B cell (primary cell): ENCODE measurements at regions not wholly inside any gene's neighbourhood (a gene's known extent, or its start where the extent isn't known, plus 50 kb on each side); places are given as distances from the start of the nearest gene placed in this dataset.

Experiments used
- ATAC-seq: fragments of 200-7000 bp; cut with Tn5 transposase; one replicate; pipeline ENCODE4 v1.10.0; 2021; ENCODE audit warnings: low read depth, mild to moderate bottlenecking, moderate number of reproducible peaks, moderate library complexity
- CTCF ChIA-PET: fragments of 350-600 bp; sonication (Branson Sonifier 250); formaldehyde crosslinking; loops from one replicate; lab custom pipeline; 2021; ENCODE audit warnings: antibody characterized with exemption, inconsistent platforms; lab: Charles Lee
- POLR2A ChIA-PET: fragments of 350-600 bp; sonication (Branson Sonifier 250); formaldehyde crosslinking; loops from one replicate; lab custom pipeline; 2021; ENCODE audit warnings: antibody characterized with exemption; lab: Charles Lee
- DNase-seq: peaks from one replicate; pipeline ENCODE4 v3.0.0; 2013
- H2AFZ ChIP-seq: 2 replicates; pipeline ENCODE4 v1.6.1; 2012; ENCODE audit warnings: mild to moderate bottlenecking, low read depth, low read length; ENCODE audit not compliant: insufficient read depth, poor library complexity, severe bottlenecking
- H3K27ac ChIP-seq, 2 donors: 1 replicate in 1 of 2; 2 replicates in 1 of 2; pipeline ENCODE4 v1.5.1; 2012 to 2013; ENCODE audit warnings: low read length in 2 of 2, mild to moderate bottlenecking in 2 of 2, moderate library complexity in 1 of 2
- H3K27me3 ChIP-seq, 4 experiments: fragments of 200-600 bp in 1 of 4; sonication (generic) in 1 of 4; replicated peaks in 1 of 4; 1 replicate in 2 of 4; 2 replicates in 2 of 4; pipeline versions ENCODE4 v1.6.1 to v1.7.0; 2013 to 2016; ENCODE audit warnings: low read length in 3 of 4, mild to moderate bottlenecking in 2 of 4, mixed read lengths in 1 of 4, moderate library complexity in 1 of 4; ENCODE audit not compliant: insufficient read depth in 4 of 4, control insufficient read depth in 3 of 4; ENCODE audit errors: control extremely low read depth in 1 of 4
- H3K36me3 ChIP-seq, 2 experiments: replicated peaks in 1 of 2; 1 replicate in 1 of 2; 2 replicates in 1 of 2; pipeline versions ENCODE4 v1.6.1 to v1.7.1; 2013; ENCODE audit warnings: low read length in 1 of 2; ENCODE audit not compliant: insufficient read depth in 2 of 2, control insufficient read depth in 1 of 2; ENCODE audit errors: control extremely low read depth in 1 of 2, extremely low read depth in 1 of 2
- H3K4me1 ChIP-seq, 2 donors: fragments of 200-600 bp in 1 of 2; sonication (generic) in 1 of 2; 1 replicate in 1 of 2; 2 replicates in 1 of 2; pipeline versions ENCODE4 v1.5.1 to v1.6.1; 2013 to 2017; ENCODE audit warnings: low read length in 2 of 2; ENCODE audit not compliant: control insufficient read depth in 2 of 2, insufficient read depth in 2 of 2
- H3K4me2 ChIP-seq: replicated peaks from 2 replicates; pipeline ENCODE3; 2012; ENCODE audit warnings: mild to moderate bottlenecking, low read depth, low read length; ENCODE audit not compliant: poor library complexity, severe bottlenecking
- H3K4me3 ChIP-seq, 5 experiments: fragments of 200-600 bp in 1 of 5; sonication (generic) in 1 of 5; 1 replicate in 3 of 5; 2 replicates in 2 of 5; pipeline versions ENCODE4 v1.5.1 to v1.7.0; 2011 to 2016; ENCODE audit warnings: low read length in 4 of 5, mild to moderate bottlenecking in 4 of 5, low read depth in 2 of 5, control low read depth in 1 of 5, moderate library complexity in 1 of 5; ENCODE audit not compliant: insufficient read depth in 1 of 5; ENCODE audit errors: control extremely low read depth in 1 of 5, extremely low read depth in 1 of 5
- H3K79me2 ChIP-seq: fragments of 200-600 bp; sonication (generic); one replicate; pipeline ENCODE4 v1.6.0; 2016; ENCODE audit warnings: low read length; ENCODE audit not compliant: control insufficient read depth, insufficient read depth
- H3K9ac ChIP-seq: fragments of 200-600 bp; sonication (generic); 2 replicates; pipeline ENCODE4 v1.6.1; 2017; ENCODE audit warnings: mild to moderate bottlenecking, low read length, moderate library complexity
- H3K9me3 ChIP-seq, 3 donors: one replicate each; pipeline versions ENCODE4 v1.6.1 to v1.7.1; 2013; ENCODE audit warnings: low read length in 2 of 3; ENCODE audit not compliant: control insufficient read depth in 2 of 3, insufficient read depth in 1 of 3; ENCODE audit errors: control extremely low read depth in 1 of 3
- H4K20me1 ChIP-seq: 2 replicates; pipeline ENCODE4 v1.6.0; 2012; ENCODE audit warnings: mild to moderate bottlenecking, low read length; ENCODE audit not compliant: insufficient read depth, control insufficient read depth, poor library complexity, severe bottlenecking
- H3K27ac Mint-ChIP-seq: one replicate; pipeline ENCODE4 v1.8.0; 2021; ENCODE audit warnings: mixed read lengths
- H3K27me3 Mint-ChIP-seq: one replicate; pipeline ENCODE4 v1.8.0; 2021; ENCODE audit warnings: mixed read lengths
- H3K4me1 Mint-ChIP-seq: one replicate; pipeline ENCODE4 v1.8.0; 2021; ENCODE audit warnings: mixed read lengths
- H3K4me3 Mint-ChIP-seq: one replicate; pipeline ENCODE4 v1.8.0; 2021; ENCODE audit warnings: mixed read lengths
- H3K9me3 Mint-ChIP-seq: one replicate; pipeline ENCODE4 v1.8.0; 2022; ENCODE audit warnings: mixed read lengths; ENCODE audit not compliant: insufficient read depth
- CTCF ChIP-seq: fragments of 200-600 bp; IDR thresholded peaks from one replicate; pipeline ENCODE4 v1.8.0; 2022; ENCODE audit warnings: antibody characterized with exemption, mild to moderate bottlenecking
- EZH2 ChIP-seq: IDR thresholded peaks from 2 replicates; pipeline ENCODE4 v1.6.1; 2012; ENCODE audit warnings: borderline replicate concordance, low read depth, mild to moderate bottlenecking, moderate library complexity, low read length; ENCODE audit not compliant: insufficient read depth, poor library complexity, severe bottlenecking
- WGBS: methylation state at CpG from one replicate; pipeline ENCODE4 v1.1.5; 2013; ENCODE audit warnings: missing lambda C conversion rate; ENCODE audit not compliant: insufficient coverage; 5-methylcytosine and 5-hydroxymethylcytosine counted together
- intact Hi-C: fragments of 100-400 bp; cut with micrococcal nuclease; formaldehyde crosslinking; loops from one replicate; pipeline ENCODE4 v1.10.0; 2022

GRCh38 chr13:73985783-73986182 is 148.4 kb downstream of the KLF12 start:
- ATAC-seq (no peak), DNase-seq (no peak)
- H3K27ac Mint-ChIP-seq: no peak overlapping the region
- no CpG with 5 or more reads among the region's 3 CpGs for WGBS
- no peak for TF ChIP-seq CTCF
- TF ChIP-seq EZH2: no peak
- no peak overlapping the region for H3K27ac ChIP-seq
- H3K9ac ChIP-seq: no peak overlapping the region
- H3K9me3 Mint-ChIP-seq: no peaks in the 10 kb centered on the region
- peaks cover 0 to 2% (median 0%) of the 10 kb centered on the region in 3 donors for H3K9me3 ChIP-seq
- no peak overlapping the region for H3K4me3 Mint-ChIP-seq
- H3K27me3 Mint-ChIP-seq: no peaks in the 10 kb centered on the region
- peaks cover 0 to 11% of the 10 kb centered on the region in 2 experiments for H3K36me3 ChIP-seq
- no peaks in the 10 kb centered on the region for H3K27me3 ChIP-seq
- no peak overlapping the region for H2AFZ ChIP-seq
- ChIA-PET CTCF (interaction anchor here (0.5 to 1.3 kb wide), 2 partner anchors 137 to 150 kb away, joined by 3 read pairs; no protein-coding TSS in a partner anchor), POLR2A (no interaction called here)
- peaks cover 36% of the 10 kb centered on the region for H3K4me1 Mint-ChIP-seq
- H4K20me1 ChIP-seq: peaks cover 6% of the 10 kb centered on the region
- H3K4me1 ChIP-seq: peaks cover 12 to 20% of the 10 kb centered on the region in 2 donors
- no peak overlapping the region for H3K4me3 ChIP-seq
- peaks cover 34% of the 10 kb centered on the region for H3K79me2 ChIP-seq
- intact Hi-C loops: no loop called here
- H3K4me2 ChIP-seq: no peak overlapping the region

DNA sequence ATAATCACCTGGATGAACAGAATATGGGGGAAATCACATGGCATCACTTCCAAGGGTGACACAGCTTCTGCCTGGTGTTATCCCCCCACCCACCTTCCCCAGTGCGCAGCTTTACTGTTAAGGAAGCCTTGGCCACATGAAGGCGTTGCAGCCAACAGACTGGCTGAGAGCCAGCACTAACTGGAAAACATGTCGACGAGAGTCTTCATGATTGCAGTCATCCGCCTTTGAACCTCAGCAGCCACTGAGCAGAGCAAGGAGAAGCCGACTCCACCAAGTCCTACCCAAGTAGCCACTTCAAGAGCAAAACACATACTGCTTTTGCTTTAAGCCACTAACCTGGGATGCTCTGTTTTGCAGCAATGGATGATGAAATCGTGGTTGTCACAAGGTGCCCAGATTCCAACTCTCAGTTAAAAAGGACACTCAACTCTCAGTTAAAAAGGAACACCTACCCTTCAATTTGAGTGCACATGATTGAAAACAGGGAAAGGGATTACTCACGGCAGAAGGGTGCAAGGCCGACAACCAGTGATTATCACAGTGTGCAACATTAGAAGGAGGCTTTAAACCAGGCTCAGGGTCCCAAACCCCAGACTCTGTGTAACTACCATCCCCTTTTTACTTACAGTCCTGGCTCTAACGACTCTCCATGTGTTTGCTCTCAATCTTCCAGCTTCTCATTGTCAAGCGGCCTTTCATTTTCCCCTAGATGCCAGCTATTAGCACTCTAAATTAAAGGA is 149.1 kb downstream of the KLF12 start:
- H3K36me3 ChIP-seq: peaks cover 0 to 11% of the 10 kb centered on the region in 2 experiments
- over 99% methylated on average over 11 of the region's 11 CpGs for WGBS
- H3K4me1 Mint-ChIP-seq: peaks cover 33% of the 10 kb centered on the region
- H3K27ac Mint-ChIP-seq: peak overlapping the region; percentile 15
- H3K4me3 Mint-ChIP-seq: no peak overlapping the region
- H3K9me3 Mint-ChIP-seq: no peaks in the 10 kb centered on the region
- H3K9ac ChIP-seq: no peak overlapping the region
- peaks cover 6% of the 10 kb centered on the region for H4K20me1 ChIP-seq
- H3K79me2 ChIP-seq: peaks cover 37% of the 10 kb centered on the region
- ATAC-seq (no peak), DNase-seq (no peak)
- H3K9me3 ChIP-seq: peaks cover 0 to 2% (median 0%) of the 10 kb centered on the region in 3 donors
- POLR2A ChIA-PET: no interaction called here
- no peak overlapping the region for H3K4me3 ChIP-seq
- no peaks in the 10 kb centered on the region for H3K27me3 ChIP-seq
- CTCF ChIA-PET: interaction anchor here (1.3 kb wide), 1 partner anchor 136 kb away, joined by 3 read pairs; no protein-coding TSS in a partner anchor
- no peak overlapping the region for H3K27ac ChIP-seq
- H3K4me2 ChIP-seq: no peak overlapping the region
- H3K4me1 ChIP-seq: peaks cover 12 to 20% of the 10 kb centered on the region in 2 donors
- TF ChIP-seq EZH2 (no peak), CTCF (no peak)
- intact Hi-C loops: no loop called here
- H2AFZ ChIP-seq: no peak overlapping the region
- H3K27me3 Mint-ChIP-seq: no peaks in the 10 kb centered on the region
